Osteocyte (in vitro differentiated cells): ENCODE measurements at regions not wholly inside any gene's neighbourhood (a gene's known extent, or its start where the extent isn't known, plus 50 kb on each side); places are given as distances from the start of the nearest gene placed in this dataset.

Experiments used
- DNase-seq: peaks from one replicate; pipeline ENCODE4 v3.0.0; 2021; ENCODE audit warnings: mixed read lengths; ENCODE audit not compliant: unreplicated experiment; ENCODE audit errors: extremely low spot score
- H3K27ac Mint-ChIP-seq: one replicate; pipeline ENCODE4 v1.8.0; 2021; ENCODE audit warnings: mild to moderate bottlenecking, mixed read lengths; ENCODE audit not compliant: unreplicated experiment
- H3K27me3 Mint-ChIP-seq: one replicate; pipeline ENCODE4 v1.8.0; 2021; ENCODE audit warnings: mixed read lengths; ENCODE audit not compliant: unreplicated experiment
- H3K36me3 Mint-ChIP-seq: one replicate; pipeline ENCODE4 v1.8.0; 2021; ENCODE audit warnings: mixed read lengths; ENCODE audit not compliant: unreplicated experiment
- H3K4me1 Mint-ChIP-seq: one replicate; pipeline ENCODE4 v1.8.0; 2021; ENCODE audit warnings: mixed read lengths; ENCODE audit not compliant: unreplicated experiment
- H3K4me3 Mint-ChIP-seq: one replicate; pipeline ENCODE4 v1.8.0; 2021; ENCODE audit warnings: mild to moderate bottlenecking, moderate library complexity, mixed read lengths; ENCODE audit not compliant: unreplicated experiment
- H3K9me3 Mint-ChIP-seq: one replicate; pipeline ENCODE4 v1.8.0; 2021; ENCODE audit warnings: mixed read lengths; ENCODE audit not compliant: unreplicated experiment
- TF ChIP-seq, protein P1 (sequence below): fragments of 200-600 bp; sonication (generic); IDR thresholded peaks from 2 replicates; pipeline ENCODE4 v1.5.0; 2021; ENCODE audit warnings: antibody characterized with exemption, mild to moderate bottlenecking, moderate library complexity

GRCh38 chr5:82863266-82863665 is 213.9 kb downstream of the TMEM167A start:
- DNase-seq: no peak
- H3K4me1 Mint-ChIP-seq: no peaks in the 10 kb centered on the region
- no peak overlapping the region for H3K27ac Mint-ChIP-seq
- no peaks in the 10 kb centered on the region for H3K36me3 Mint-ChIP-seq
- H3K9me3 Mint-ChIP-seq: no peaks in the 10 kb centered on the region
- H3K4me3 Mint-ChIP-seq: no peak overlapping the region
- H3K27me3 Mint-ChIP-seq: peaks cover 13% of the 10 kb centered on the region
- TF ChIP-seq, protein P1, sequence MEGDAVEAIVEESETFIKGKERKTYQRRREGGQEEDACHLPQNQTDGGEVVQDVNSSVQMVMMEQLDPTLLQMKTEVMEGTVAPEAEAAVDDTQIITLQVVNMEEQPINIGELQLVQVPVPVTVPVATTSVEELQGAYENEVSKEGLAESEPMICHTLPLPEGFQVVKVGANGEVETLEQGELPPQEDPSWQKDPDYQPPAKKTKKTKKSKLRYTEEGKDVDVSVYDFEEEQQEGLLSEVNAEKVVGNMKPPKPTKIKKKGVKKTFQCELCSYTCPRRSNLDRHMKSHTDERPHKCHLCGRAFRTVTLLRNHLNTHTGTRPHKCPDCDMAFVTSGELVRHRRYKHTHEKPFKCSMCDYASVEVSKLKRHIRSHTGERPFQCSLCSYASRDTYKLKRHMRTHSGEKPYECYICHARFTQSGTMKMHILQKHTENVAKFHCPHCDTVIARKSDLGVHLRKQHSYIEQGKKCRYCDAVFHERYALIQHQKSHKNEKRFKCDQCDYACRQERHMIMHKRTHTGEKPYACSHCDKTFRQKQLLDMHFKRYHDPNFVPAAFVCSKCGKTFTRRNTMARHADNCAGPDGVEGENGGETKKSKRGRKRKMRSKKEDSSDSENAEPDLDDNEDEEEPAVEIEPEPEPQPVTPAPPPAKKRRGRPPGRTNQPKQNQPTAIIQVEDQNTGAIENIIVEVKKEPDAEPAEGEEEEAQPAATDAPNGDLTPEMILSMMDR: no peak

- no peak overlapping the region for H3K27ac Mint-ChIP-seq
- no peaks in the 10 kb centered on the region for H3K9me3 Mint-ChIP-seq
- no peak overlapping the region for H3K4me3 Mint-ChIP-seq
- H3K27me3 Mint-ChIP-seq: peaks cover 13% of the 10 kb centered on the region
- no peaks in the 10 kb centered on the region for H3K4me1 Mint-ChIP-seq
- no peak for DNase-seq
- TF ChIP-seq, protein P1: no peak
- no peaks in the 10 kb centered on the region for H3K36me3 Mint-ChIP-seq
Measured at GRCh38 chr5:82862711-82863110, 214.5 kb downstream of the TMEM167A start.

GRCh38 chr5:82862261-82862660 is 214.9 kb downstream of the TMEM167A start:
- Mint-ChIP-seq H3K4me3 (no peak overlapping the region), H3K36me3 (no peaks in the 10 kb centered on the region)
- TF ChIP-seq, protein P1: no peak

GRCh38 chr5:82861701-82862100 is 215.5 kb downstream of the TMEM167A start:
- Mint-ChIP-seq H3K27me3 (peaks cover 13% of the 10 kb centered on the region), H3K4me1 (no peaks in the 10 kb centered on the region), H3K4me3 (no peak overlapping the region), H3K27ac (no peak overlapping the region), H3K36me3 (no peaks in the 10 kb centered on the region), H3K9me3 (no peaks in the 10 kb centered on the region)
- TF ChIP-seq, protein P1: no peak
- DNase-seq: no peak

More at GRCh38 chr5:82862261-82862660, 214.9 kb downstream of the TMEM167A start:
- no peaks in the 10 kb centered on the region for H3K9me3 Mint-ChIP-seq
- no peak overlapping the region for H3K27ac Mint-ChIP-seq
- DNase-seq: no peak
- H3K27me3 Mint-ChIP-seq: peaks cover 13% of the 10 kb centered on the region
- no peaks in the 10 kb centered on the region for H3K4me1 Mint-ChIP-seq

GRCh38 chr5:82859451-82860140 is 217.6 kb downstream of the TMEM167A start:
- no peaks in the 10 kb centered on the region for H3K4me1 Mint-ChIP-seq
- DNase-seq: no peak
- TF ChIP-seq, protein P1: no peak
- no peaks in the 10 kb centered on the region for H3K9me3 Mint-ChIP-seq
- no peak overlapping the region for H3K4me3 Mint-ChIP-seq
- H3K27ac Mint-ChIP-seq: no peak overlapping the region
- peaks cover 15% of the 10 kb centered on the region for H3K27me3 Mint-ChIP-seq
- H3K36me3 Mint-ChIP-seq: no peaks in the 10 kb centered on the region
